Keratinocyte (primary cell): ENCODE measurements at regions not wholly inside any gene's neighbourhood (a gene's known extent, or its start where the extent isn't known, plus 50 kb on each side); places are given as distances from the start of the nearest gene placed in this dataset.

ENCODE experiments used
- DNase-seq: peaks from one replicate; pipeline ENCODE4 v3.0.0-alpha.2; 2011; ENCODE audit warnings: low read depth, missing footprints, low spot score
- FAIRE-seq: peaks from 2 replicates; lab custom pipeline; 2011; peaks lifted over from hg19 to GRCh38; lab: Jason Lieb, UNC
- H2AFZ ChIP-seq: 2 replicates; pipeline ENCODE4 v1.6.0; 2012; ENCODE audit warnings: low read length, control low read depth, inconsistent platforms; ENCODE audit not compliant: control insufficient read depth
- H3K27ac ChIP-seq: 2 replicates; pipeline ENCODE4 v1.5.1; 2011; ENCODE audit warnings: low read length; ENCODE audit not compliant: control insufficient read depth, insufficient read depth
- H3K27me3 ChIP-seq: 3 replicates; pipeline ENCODE4 v1.6.0; 2011; ENCODE audit warnings: low read length; ENCODE audit not compliant: control insufficient read depth, insufficient read depth; ENCODE audit errors: extremely low read depth
- H3K36me3 ChIP-seq, 2 experiments: 2 replicates in 1 of 2; 3 replicates in 1 of 2; pipeline ENCODE4 v1.5.1; 2011; ENCODE audit warnings: low read length in 2 of 2, mild to moderate bottlenecking in 1 of 2; ENCODE audit not compliant: control insufficient read depth in 2 of 2, insufficient read depth in 2 of 2; ENCODE audit errors: extremely low read depth in 1 of 2
- H3K4me1 ChIP-seq: 3 replicates; pipeline ENCODE4 v1.5.1; 2011; ENCODE audit warnings: low read length; ENCODE audit not compliant: control insufficient read depth, insufficient read depth; ENCODE audit errors: extremely low read depth
- H3K4me2 ChIP-seq: 3 replicates; pipeline ENCODE4 v1.6.0; 2011; ENCODE audit warnings: low read depth, low read length; ENCODE audit not compliant: control insufficient read depth, insufficient read depth; ENCODE audit errors: extremely low read depth
- H3K4me3 ChIP-seq, 3 experiments: fragments of 200-600 bp in 1 of 3; sonication (generic) in 1 of 3; 2 replicates in 2 of 3; 3 replicates in 1 of 3; pipeline ENCODE4 v1.5.1; 2011 to 2016; ENCODE audit warnings: low read length in 3 of 3, mild to moderate bottlenecking in 3 of 3, control low read depth in 2 of 3, inconsistent platforms in 1 of 3, low read depth in 1 of 3, mixed read lengths in 1 of 3, mixed run types in 1 of 3, moderate library complexity in 1 of 3; ENCODE audit not compliant: control insufficient read depth in 2 of 3, insufficient read depth in 2 of 3; ENCODE audit errors: extremely low read depth in 1 of 3
- H3K79me2 ChIP-seq: 2 replicates; pipeline ENCODE4 v1.6.0; 2012; ENCODE audit warnings: low read length; ENCODE audit not compliant: control insufficient read depth, insufficient read depth
- H3K9ac ChIP-seq: 3 replicates; pipeline ENCODE4 v1.6.0; 2011; ENCODE audit warnings: low read length; ENCODE audit not compliant: control insufficient read depth, insufficient read depth; ENCODE audit errors: extremely low read depth
- H3K9me1 ChIP-seq: 3 replicates; pipeline ENCODE4 v1.6.0; 2011; ENCODE audit warnings: low read length; ENCODE audit not compliant: control insufficient read depth, insufficient read depth; ENCODE audit errors: extremely low read depth
- H3K9me3 ChIP-seq: 2 replicates; pipeline ENCODE4 v1.5.1; 2012; ENCODE audit warnings: low read depth, low read length; ENCODE audit not compliant: control insufficient read depth
- H4K20me1 ChIP-seq: 3 replicates; pipeline ENCODE4 v1.6.0; 2011; ENCODE audit warnings: low read length; ENCODE audit not compliant: control insufficient read depth, insufficient read depth; ENCODE audit errors: extremely low read depth
- EZH2 ChIP-seq: IDR thresholded peaks from one replicate; pipeline ENCODE4 v1.6.1; 2012; ENCODE audit warnings: inconsistent platforms, mild to moderate bottlenecking, low read length, moderate library complexity
- dilution Hi-C: fragments of 300-500 bp; cut with MboI; formaldehyde crosslinking; loops from one replicate; pipeline ENCODE4 v1.7.0; 2020; ENCODE audit warnings: low sequenced_read_pairs; ENCODE audit not compliant: extremely low pct_ligation_motif_present
- TF ChIP-seq, protein P1 (sequence below), 3 experiments: IDR thresholded peaks in 1 of 3; conservative IDR thresholded peaks in 1 of 3; optimal IDR thresholded peaks in 1 of 3; 2 replicates in 2 of 3; 3 replicates in 1 of 3; pipeline versions ENCODE3 to v1.5.1; 2011; ENCODE audit warnings: low read length in 3 of 3, mild to moderate bottlenecking in 3 of 3, moderate library complexity in 2 of 3, control low read depth in 1 of 3, inconsistent platforms in 1 of 3; ENCODE audit not compliant: insufficient read depth in 2 of 3; ENCODE audit errors: extremely low read depth in 1 of 3

DNA sequence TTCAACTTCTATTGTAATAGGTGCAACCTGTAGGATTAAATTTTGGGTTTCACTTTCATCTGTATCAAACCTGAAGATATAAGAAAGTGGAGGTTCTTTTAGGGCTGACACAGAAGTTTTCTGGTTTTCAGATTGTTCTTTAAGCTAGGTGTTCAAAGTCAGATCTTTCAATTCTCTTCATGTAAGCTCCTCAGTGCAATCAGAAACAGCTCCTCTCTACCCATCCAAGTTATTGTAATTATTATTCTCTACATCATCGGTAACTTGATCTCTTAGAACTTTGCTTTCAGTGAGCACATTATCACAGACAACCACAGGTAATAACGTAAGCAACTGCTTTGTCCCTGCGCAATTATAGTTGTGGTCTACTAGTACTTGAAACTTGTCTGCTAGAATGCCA is 179.4 kb downstream of the MYCN start:
- Histone ChIP-seq H4K20me1 (no peaks in the 10 kb centered on the region), H3K4me3 (no peak overlapping the region), H3K9ac (no peak overlapping the region), H2AFZ (no peak overlapping the region), H3K9me1 (no peaks in the 10 kb centered on the region), H3K4me1 (no peaks in the 10 kb centered on the region), H3K79me2 (no peaks in the 10 kb centered on the region), H3K4me2 (no peak overlapping the region), H3K9me3 (no peaks in the 10 kb centered on the region), H3K27ac (no peak overlapping the region), H3K27me3 (no peaks in the 10 kb centered on the region), H3K36me3 (no peaks in the 10 kb centered on the region)
- dilution Hi-C loops = no loop called here
- DNase-seq (no peak), FAIRE-seq (no peak)
- TF ChIP-seq, protein P1, sequence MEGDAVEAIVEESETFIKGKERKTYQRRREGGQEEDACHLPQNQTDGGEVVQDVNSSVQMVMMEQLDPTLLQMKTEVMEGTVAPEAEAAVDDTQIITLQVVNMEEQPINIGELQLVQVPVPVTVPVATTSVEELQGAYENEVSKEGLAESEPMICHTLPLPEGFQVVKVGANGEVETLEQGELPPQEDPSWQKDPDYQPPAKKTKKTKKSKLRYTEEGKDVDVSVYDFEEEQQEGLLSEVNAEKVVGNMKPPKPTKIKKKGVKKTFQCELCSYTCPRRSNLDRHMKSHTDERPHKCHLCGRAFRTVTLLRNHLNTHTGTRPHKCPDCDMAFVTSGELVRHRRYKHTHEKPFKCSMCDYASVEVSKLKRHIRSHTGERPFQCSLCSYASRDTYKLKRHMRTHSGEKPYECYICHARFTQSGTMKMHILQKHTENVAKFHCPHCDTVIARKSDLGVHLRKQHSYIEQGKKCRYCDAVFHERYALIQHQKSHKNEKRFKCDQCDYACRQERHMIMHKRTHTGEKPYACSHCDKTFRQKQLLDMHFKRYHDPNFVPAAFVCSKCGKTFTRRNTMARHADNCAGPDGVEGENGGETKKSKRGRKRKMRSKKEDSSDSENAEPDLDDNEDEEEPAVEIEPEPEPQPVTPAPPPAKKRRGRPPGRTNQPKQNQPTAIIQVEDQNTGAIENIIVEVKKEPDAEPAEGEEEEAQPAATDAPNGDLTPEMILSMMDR (optimal IDR thresholded peaks at IDR 0.05 in 1 of 3, IDR thresholded peaks at IDR 0.05 in 1 of 3, conservative IDR thresholded peaks at IDR 0.05 in 1 of 3; ENCODE audit: extremely low read depth in 1 of 3, insufficient read depth in 2 of 3, low read length in 3 of 3) = no peak
- no peak for TF ChIP-seq EZH2

DNA sequence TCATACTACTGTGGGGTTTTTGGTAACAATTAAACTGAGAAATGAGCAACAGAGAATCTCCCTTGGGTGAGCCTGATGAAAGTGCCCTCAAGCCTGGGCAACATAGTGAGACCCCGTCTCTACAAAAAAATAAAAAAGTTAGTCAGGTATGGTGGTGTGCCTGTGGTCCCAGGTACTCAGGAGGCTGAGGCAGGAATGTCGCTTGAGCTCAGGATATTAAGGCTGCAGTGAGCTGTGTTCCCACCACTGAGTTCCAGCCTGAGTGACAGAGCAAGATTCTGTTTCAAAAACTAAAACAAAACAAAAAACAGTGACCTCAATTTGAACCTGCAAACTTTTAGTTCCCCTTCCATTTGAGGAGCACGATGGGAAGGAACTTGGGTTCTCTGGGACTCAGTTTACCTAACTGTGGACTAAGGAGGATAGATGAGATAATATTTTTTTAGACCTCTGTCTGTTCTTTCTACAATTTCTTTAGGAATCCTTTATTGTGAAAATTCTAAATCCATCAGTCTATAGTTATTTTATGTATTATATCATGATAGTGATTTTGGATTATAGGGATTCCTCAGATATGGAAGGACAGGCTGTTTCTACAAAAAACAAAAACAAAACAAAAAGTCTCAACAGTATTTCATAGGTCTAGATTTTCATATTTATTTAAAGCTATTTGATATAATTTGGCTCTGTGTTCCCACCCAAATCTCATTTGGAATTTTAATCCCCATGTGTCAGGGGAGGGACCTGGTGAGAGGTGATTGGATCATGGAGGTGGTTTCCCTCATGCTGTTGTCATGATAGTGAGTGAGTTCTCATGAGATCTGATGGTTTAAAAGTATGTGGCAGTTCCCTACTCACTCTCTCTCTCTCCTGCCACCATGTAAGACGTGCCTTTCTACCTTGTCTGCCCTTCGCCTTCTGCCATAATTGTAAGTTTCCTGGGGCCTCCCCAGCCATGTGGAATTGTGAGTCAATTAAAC is 178.6 kb downstream of the MYCN start:
- TF ChIP-seq, protein P1 (optimal IDR thresholded peaks at IDR 0.05 in 1 of 3, IDR thresholded peaks at IDR 0.05 in 1 of 3, conservative IDR thresholded peaks at IDR 0.05 in 1 of 3; ENCODE audit: extremely low read depth in 1 of 3, insufficient read depth in 2 of 3, low read length in 3 of 3) = no peak
- TF ChIP-seq EZH2 = no peak
- Histone ChIP-seq H3K4me1 (no peaks in the 10 kb centered on the region), H3K4me2 (no peak overlapping the region), H3K27ac (no peak overlapping the region), H3K79me2 (no peaks in the 10 kb centered on the region), H3K27me3 (no peaks in the 10 kb centered on the region), H3K36me3 (no peaks in the 10 kb centered on the region), H3K9ac (no peak overlapping the region), H3K9me1 (no peaks in the 10 kb centered on the region), H3K4me3 (no peak overlapping the region), H4K20me1 (no peaks in the 10 kb centered on the region), H2AFZ (no peak overlapping the region), H3K9me3 (no peaks in the 10 kb centered on the region)
- DNase-seq = no peak
- no peak for FAIRE-seq
- dilution Hi-C loops = no loop called here
